ENCODE measurements at regions not wholly inside any gene's neighbourhood (a gene's known extent, or its start where the extent isn't known, plus 50 kb on each side); places are given as distances from the start of the nearest gene placed in this dataset.
"Not testable (repeated sequence)": the region's sequence is repeated elsewhere in the genome, so short reads cannot be mapped to it uniquely, and the experiment has no call there.

DNA sequence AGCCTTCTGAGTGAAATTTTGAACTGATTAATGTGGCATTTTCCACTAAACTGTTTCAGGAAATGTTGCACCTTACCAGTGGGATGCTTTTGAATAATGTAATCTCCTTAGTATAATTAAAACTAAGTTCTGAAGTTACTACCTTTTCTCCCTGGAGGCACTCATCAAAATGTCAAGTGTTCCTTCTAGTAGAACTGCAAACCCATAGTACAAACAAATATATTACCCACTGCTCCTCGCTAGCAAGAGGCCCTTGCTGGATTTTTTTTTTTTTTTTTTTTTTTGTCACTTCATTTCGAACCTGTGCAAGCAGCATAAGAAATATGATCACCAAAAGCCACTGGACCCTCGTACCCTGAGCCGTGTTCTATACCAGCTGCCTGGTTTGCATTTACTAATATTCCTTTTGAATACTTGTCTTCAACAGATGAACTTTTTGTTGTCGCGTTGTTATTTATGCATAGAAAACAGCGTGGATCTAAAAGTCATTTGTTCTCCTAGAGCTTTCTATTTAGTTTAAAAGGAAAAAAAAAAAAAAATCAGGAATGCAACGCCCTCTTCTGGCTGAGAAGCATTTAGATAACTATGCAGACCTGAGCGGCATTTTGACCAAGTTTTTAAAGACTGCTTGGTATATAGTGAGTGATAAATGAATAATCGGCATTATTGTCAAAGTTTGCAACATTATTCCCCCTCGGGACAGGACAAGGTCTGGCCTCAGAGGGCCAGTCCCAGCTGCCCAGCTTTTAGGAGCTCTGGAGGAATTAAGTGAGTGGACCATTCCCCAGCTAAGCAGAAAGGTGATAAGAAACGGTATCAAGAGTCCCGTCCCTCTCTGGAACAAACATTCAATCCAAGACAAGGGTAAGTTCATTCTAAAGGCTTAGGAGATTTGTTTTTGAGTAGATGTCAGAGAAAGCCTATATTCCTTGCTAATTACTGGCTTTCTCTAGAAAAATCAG is 162.5 kb upstream of the KIF2A start:
- no peak for DNase-seq
- no peak for ATAC-seq
- intact Hi-C loops (cut with DNase I), result no loop called here

DNA sequence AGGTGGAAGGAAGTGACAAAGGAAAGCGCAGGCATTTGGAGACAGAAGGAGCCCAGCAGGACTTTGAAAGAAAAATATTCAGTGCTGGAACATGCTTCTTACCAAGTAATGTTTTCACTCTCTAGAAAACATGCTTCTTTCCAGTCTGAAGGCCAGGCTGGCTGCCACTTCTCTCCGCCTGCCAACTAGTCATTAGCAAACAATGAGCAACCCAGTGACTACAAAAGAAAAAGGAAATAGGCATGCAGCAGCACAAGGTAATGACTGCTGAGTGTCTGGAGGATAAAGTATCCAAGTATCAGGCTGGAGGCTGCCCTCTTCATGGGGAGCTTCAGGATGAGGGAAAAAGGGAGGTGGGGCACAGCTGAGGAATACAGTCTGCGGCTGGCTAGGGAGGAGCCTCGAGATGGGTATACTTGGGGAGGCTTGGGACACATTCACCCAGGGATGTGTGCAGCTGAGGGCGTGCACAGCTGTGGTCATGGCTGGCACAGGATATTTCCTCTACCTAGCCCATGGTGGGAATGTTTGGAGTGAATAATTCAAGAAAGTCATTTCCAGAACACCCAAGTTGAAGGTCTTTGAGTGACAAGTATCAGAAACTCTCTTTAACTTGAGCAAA is 161.5 kb upstream of the KIF2A start:
- ATAC-seq, result no peak
- DNase-seq, result no peak
- intact Hi-C loops (cut with DNase I), result no loop called here

DNA sequence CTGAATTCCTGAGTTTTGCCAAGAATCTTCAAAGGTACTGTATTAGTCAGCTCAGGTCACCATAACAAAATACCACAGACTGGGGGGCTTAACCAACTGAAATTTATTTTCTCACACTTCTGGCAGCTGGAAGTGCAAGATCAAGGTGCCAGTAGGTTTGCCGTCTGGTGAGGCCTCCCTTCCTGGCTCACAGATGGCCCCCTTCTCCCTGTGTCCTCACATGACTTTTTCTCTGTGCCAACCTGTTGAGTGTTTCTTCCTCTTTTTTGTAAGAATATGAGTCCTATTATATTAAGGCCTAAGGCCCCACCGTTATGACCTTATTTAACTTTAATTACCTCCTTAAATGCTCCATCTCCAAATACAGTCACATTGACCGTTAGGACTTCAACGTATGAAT is 156.1 kb upstream of the KIF2A start:
- no peak for DNase-seq
- intact Hi-C loops (cut with DNase I), result no loop called here
- no peak for ATAC-seq

DNA sequence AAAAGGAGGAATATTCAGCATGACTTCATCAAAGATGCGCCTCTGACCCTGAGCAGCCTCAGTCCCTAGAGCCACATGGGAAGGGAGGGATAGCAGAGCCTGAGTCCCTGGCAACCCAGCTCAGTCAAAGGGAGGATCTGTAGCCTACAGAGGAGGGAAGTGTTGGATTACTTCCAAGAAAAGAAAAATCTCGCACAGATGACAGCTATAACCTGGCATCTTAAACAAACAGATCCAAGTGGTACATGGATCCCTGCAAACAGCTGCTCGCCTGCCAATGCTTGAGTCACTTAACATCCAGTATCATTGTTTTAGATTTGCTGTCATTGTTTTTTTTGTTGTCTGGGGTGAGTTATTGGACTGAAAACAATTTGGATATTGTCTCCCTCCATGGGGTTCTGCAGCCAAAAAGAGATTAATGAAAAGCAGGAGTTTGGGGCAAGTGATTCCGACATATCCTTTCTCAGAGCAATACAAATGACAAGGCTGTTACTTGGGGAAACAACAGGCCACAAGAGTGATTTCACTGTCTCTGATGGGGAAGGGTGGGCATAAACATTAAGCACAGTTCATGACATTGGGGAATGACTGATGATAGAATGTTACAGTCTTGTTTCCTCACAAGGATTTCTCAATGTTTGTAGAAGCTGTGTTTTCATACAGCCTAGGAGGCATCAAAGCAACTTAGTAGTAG is 153.5 kb upstream of the KIF2A start:
- intact Hi-C loops (cut with DNase I), result no loop called here
- peak in 1 of 2 donors; percentile 23 for ATAC-seq
- no peak for DNase-seq

DNA sequence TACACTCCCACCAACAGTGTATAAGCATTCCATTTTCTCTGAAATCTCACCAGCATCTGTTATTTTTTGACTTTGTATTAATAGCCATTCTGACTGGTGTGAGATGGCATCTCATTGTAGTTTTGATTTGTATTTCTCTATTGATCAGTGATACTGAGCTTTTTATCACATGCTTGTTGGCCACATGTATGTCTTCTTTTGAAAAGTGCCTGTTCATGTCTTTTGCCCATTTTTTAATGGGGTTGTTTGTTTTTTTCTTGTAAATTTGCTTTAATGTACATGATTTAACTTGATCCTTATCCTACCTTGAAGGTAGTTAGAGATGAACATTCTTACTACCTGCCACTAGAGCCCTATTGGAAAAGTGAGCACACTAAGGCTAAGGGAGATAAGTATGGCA is 151.2 kb upstream of the KIF2A start:
- no peak for DNase-seq
- intact Hi-C loops (cut with DNase I), result no loop called here
- no peak for ATAC-seq

DNA sequence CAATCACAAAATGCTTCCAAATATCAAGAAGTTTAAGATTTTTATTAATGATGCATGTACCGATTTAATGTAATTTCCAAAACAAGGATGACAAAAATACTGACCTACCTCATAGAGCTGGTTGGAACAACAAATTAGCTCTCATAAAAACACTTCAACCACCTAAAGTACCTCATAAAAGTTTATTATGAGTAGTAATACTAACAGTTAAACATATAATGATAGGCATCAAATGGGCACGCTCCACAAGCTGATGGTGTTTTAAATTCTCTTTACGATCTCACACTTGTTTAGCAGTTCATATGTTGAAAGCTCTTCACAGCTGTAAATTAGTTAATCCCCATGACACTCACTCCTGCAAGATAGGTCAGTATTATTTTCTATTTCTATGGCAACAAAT is 150.0 kb upstream of the KIF2A start:
- intact Hi-C loops (cut with DNase I), result no loop called here
- no peak for DNase-seq
- ATAC-seq, result no peak

DNA sequence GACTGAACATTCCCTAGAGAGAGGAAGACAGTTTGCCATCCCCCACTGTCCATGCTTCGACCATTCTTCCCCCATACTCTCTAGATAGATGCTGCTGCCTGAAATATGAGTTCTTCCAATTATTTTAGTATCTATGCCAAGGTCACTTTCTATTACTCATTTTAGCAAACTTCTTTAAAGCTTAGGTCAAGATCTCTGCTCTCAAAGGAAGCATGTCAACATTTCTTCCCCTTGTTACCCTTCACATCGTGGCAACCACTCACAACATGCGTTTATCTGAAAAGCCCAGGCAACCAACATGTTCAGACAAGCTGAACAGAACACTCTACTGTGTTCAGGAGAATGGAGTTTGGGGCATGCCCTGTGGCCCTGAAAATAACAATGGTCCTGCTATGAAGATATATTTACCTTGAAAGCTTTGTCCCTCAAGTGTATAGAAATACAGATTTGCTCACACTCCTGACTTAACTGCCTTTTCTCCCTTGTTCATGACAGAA is 138.4 kb upstream of the KIF2A start:
- no peak for ATAC-seq
- DNase-seq, result no peak
- intact Hi-C loops (cut with DNase I), result no loop called here

DNA sequence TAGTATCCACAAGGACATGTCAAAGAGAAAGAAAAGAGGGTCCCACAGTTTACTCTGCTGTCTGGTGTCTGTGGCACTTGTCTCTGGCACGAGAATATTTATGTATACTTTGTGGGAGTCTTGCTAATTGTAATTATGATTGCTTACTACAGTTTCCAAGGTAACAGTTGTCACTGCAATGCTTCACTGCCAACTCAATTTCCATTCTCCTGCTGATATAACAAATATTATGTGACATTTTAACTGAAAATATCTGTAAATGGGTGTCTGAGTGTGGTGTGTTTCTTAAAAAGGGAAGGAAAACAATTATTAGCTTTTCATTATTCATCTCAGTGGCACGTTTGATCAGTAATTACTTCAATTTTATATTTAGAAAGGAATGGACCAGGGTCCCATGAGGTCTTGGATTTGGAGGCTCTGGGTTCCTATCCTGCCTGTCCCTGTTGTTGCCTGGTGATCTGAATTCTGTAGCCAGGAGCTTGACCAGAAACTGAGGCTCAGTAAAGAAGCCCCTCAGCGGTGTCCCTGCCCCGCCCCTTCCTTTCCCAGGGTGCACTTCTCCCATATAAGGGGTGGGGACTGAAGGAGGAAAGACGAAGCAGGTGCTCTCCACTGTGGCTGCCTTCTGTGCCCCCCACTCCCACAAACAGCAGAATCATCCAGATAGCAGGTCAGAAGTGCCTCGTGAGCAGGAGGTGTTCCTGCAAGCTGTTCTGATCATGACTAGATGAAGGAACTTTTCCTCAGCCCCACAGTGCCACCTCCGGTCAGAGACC is 137.3 kb upstream of the KIF2A start:
- no peak for DNase-seq
- intact Hi-C loops (cut with DNase I), result no loop called here
- no peak for ATAC-seq

DNA sequence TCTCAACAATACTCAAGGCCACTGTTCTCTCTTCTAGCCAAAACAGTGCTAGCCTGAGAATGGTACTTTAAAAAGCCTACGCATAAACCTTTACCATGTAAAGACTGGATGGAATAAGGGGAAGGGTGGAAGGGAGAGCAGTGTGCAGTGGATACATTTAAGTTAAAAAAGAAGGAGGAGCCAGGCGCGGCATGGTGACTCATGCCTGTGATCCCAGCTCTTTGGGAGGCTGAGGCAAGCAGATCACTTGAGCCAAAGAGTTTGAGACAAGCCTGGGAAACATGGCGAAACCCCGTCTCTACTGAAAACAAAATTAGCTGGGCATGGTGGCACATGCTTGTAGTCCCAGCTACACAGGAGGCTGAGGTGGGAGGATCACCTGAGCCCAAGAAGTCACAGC is 127.7 kb upstream of the KIF2A start:
- ATAC-seq, result no peak
- intact Hi-C loops (cut with DNase I), result no loop called here
- no peak for DNase-seq

DNA sequence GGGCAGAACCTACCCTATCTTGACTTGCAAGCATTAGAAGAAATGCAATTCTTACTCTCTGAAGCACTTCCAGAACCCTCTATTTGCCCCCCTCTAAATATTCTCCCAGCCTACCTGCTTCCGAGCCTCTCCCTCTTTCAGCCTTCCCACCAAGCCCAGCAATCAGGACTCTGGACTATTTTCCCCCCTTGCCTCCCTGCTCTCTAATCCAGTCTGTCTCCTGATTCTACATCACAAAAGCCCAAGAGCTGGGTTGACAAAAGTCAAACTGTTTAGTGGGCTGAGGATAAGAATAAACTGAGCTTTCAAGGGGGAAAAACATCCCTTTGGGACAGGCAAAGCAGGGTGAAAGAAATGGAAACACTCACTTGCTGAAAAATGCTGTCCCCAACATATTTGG is 123.2 kb upstream of the KIF2A start:
- no peak for ATAC-seq
- DNase-seq, result no peak

DNA sequence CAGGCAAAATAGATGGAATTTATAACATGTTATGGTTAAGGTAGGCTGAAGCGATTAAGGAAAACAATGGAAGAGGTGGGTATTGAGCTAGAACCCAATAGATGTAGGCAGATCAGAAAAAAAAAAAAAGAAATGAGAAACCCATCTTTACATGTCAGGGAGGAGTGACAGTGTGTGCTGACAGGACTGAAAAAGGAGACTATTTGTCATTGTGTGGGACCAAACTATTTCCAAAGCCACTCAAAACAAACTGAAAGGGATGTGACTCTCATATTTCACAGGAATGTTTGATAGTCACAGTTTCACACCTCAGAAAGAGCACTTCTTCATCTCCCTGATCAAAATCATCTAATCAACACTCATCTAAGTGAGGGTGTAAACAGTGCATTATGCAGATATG is 122.3 kb upstream of the KIF2A start:
- ATAC-seq (no peak), DNase-seq (no peak)
- intact Hi-C loops (cut with DNase I), result no loop called here

More for the DNA sequence above, 123.2 kb upstream of the KIF2A start:
- intact Hi-C loops (cut with DNase I), result no loop called here

DNA sequence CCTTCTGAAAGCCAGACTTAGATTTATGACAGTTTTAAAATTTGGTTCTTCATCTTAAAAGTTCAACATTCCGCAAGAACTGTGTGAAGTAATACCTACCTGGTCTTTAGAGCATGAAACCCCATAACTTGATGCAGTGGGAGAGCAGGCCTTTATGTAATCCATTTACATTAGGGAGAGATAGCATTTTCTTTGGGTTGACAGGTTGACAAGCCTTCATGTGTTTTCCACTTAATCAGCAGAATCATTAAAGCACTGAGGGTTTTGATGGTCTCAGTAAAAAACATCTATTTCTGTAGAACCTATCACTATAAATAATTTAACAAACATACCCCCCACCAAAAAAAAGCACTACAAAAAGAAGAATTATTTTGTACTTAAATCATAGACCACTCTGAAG is 121.6 kb upstream of the KIF2A start:
- ATAC-seq (no peak), DNase-seq (no peak)
- intact Hi-C loops (cut with DNase I), result no loop called here

DNA sequence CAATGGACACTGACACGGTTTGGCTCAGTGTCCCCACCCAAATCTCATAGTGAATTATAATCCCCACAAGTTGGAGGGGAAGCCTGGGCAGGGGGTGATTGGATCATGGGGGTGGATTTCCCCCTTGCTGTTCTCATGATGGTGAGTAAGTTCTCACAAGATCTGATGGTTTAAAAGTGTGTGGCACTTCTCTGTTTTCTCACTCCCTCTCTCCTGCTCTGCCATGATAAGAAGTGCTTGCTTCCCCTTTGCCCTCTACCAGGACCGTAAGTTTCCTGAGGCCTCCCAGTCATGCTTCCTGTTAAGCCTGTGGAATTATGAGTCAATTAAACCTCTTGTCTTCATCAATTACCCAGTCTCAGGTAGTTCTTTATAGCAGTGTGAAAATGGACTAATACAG is 115.8 kb upstream of the KIF2A start:
- intact Hi-C loops (cut with DNase I), result no loop called here
- ATAC-seq (no peak), DNase-seq (no peak)

DNA sequence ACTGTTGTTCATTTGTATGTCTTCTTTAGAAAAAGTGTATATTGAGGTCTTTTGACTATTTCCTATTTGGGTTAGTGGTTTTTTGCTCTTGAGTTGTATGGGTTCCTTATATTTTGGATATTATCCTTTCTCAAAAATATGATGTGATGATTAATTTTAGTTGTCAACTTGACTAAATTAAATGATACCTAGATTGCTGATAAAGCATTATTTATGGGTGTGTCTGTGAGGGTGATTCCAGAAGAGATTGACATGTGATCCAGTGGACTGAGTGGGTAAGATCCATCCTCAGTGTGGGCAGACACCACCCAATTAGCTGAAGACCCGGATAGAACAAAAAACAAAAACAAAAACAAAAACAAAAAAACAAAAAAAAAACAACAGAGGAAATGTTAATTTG is 115.1 kb upstream of the KIF2A start:
- ATAC-seq (no peak), DNase-seq (no peak)
- intact Hi-C loops (cut with DNase I), result no loop called here

DNA sequence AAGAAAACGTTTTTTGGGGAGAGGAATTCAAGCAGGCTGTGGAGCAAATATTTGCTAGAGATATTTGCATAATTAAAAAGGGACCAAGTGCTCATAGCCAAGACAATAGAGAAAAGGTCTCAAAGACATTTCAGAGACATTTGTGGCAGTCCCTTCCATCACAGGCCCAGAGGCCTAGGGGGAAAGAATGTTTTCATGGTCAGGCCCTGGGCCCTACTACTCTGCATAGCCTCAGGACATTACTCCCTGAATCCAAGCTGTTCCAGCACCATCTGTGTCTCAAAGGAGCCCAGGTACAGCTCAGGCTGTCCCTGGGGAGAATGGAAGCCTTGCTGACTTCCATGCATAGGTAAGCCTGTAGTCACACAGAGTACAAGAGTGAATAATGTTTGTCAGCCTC is 113.0 kb upstream of the KIF2A start:
- intact Hi-C loops (cut with DNase I), result no loop called here
- ATAC-seq, result no peak
- no peak for DNase-seq

DNA sequence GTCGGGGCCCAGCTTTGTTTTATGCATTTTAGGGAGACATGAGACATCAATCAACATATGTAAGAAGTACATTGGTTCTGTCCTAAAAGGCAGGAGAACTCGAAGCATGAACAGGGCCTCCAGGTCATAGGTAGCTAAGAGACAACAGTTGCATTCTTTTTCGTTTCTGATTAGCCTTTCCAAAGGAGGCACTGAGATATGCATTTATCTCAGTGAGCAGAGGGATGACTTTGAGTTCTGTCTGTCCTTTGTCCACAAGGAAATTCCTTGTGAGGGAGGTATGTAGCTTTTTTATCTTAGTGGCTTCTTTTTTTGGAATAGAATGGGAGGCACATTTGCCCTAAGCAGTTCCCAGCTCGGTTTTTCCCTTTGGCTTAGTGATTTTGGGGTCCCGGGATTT is 109.5 kb upstream of the KIF2A start:
- ATAC-seq; intact Hi-C loops (cut with DNase I); DNase-seq: not testable (repeated sequence)

DNA sequence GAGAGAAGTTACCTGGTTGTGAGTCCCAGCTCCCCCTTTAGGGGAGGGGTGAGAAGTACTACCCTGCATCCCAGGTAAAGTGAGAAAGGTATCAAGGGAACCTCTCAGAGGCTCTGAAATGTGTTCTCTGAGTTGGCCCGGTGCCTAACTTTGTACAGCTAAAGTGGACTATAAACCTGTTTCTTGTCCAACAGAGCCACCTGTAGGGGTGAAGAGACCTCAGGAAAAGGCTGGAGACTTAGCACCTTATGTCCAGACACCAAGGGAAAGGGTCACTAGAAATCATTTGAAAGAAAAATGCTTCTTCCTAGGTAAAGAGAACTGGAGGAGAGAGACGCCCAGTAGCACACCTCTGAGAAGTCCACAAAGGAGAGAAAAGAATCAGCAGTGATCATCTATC is 108.3 kb upstream of the KIF2A start:
- intact Hi-C loops (cut with DNase I), result no loop called here
- DNase-seq (no peak), ATAC-seq (no peak)

DNA sequence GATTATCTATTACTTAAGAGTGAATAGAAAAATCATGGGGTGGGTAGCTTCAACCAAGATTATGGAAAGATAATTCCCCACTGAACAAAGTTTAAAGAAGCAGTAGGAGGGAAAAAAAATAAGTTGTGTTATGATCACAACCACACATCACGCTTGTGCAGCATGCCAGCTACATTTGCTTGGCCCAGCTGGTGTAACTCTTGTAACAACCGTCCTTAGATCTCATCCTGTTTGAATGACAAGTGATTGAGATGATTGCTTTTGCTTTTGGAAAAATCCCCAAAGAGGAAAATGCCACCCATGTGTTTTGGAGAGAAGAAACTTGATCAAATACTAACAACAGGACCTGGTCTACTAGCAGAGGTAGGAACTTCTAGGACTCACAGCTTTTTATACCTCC is 107.6 kb upstream of the KIF2A start:
- ATAC-seq (no peak), DNase-seq (no peak)
- intact Hi-C loops (cut with DNase I), result no loop called here

Data from left cardiac atrium (tissue), 4 donors.